PFSK-1 (cell line): ENCODE measurements at regions not wholly inside any gene's neighbourhood (a gene's known extent, or its start where the extent isn't known, plus 50 kb on each side); places are given as distances from the start of the nearest gene placed in this dataset.

Experiments used
- FOXP2 ChIP-seq: optimal IDR thresholded peaks from 2 replicates; pipeline ENCODE3; 2011; ENCODE audit warnings: borderline replicate concordance, control low read depth, inconsistent platforms; ENCODE audit not compliant: insufficient read depth; ENCODE audit errors: extremely low read length, extremely low read depth
- POLR2AphosphoS5 ChIP-seq: IDR thresholded peaks from 2 replicates; pipeline ENCODE4 v1.6.1; 2012; ENCODE audit warnings: low read depth, mild to moderate bottlenecking, control low read depth, low read length, moderate library complexity
- REST ChIP-seq, 2 experiments: IDR thresholded peaks; 2 replicates each; pipeline versions ENCODE4 v1.6.1 to v1.8.0; 2011 to 2012; ENCODE audit warnings: low read depth in 2 of 2, low read length in 2 of 2, control low read depth in 1 of 2, inconsistent platforms in 1 of 2, mild to moderate bottlenecking in 1 of 2, moderate library complexity in 1 of 2; ENCODE audit not compliant: insufficient read depth in 1 of 2
- SIN3A ChIP-seq: IDR thresholded peaks from 2 replicates; pipeline ENCODE4 v1.6.1; 2012; ENCODE audit warnings: mild to moderate bottlenecking, low read length, moderate library complexity, borderline replicate concordance; ENCODE audit not compliant: insufficient read depth
- TAF1 ChIP-seq: IDR thresholded peaks from 2 replicates; pipeline ENCODE4 v1.6.1; 2012; ENCODE audit warnings: low read length, control low read depth, borderline replicate concordance; ENCODE audit not compliant: insufficient read depth

DNA sequence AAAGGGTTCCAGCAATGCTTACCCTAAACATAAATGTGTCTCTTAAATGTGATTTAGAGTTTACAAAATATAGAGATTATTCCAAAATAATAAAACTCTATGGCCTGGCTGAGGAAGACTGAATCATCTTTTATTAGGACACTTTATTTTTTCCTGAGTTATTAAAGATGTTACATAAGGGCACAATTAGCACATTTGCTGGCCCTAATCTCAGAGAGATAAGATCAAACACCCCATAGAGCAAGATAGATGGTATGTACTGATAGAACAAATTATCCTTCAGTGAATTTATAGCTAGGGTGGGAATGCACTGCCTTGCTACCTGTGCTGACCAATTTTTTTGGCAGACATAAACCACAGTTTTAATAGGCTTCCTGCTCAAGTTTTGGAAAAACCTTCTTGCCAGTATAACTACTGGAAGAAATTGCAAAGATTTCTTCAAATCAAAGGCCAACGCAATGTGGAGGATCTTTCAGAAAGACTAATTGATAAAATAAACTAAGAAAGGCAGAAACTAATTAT is 367.1 kb upstream of the MPDZ start:
- no peak for TF ChIP-seq TAF1

- TF ChIP-seq POLR2AphosphoS5 (no peak), FOXP2 (no peak), REST (IDR thresholded peaks at IDR 0.05; ENCODE audit: insufficient read depth in 1 of 2, low read depth in 2 of 2, low read length in 2 of 2) (no peak), TAF1 (no peak)
Observed at GRCh38 chr9:13645557-13645956, 366.1 kb upstream of the MPDZ start.

DNA sequence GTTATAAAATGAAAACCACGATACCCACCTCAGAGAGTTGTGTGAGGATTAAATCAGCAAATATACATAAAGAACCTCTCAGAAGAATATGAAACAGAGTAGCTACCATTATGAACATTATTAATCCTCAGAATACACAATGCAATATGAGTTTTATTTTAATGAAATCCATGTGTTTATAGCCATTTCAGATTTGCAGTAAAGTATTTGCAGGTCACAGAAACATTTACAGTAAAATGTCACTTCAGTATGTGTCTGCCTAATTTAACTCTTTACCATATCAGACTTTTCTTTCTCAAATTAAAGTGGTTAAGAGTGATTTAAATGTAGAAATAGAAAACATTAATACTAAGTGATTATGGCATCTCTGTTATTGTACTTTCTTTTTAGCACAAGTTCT is 365.2 kb upstream of the MPDZ start:
- TF ChIP-seq FOXP2 = no peak
- no peak for TF ChIP-seq SIN3A
- TF ChIP-seq TAF1 = no peak
- no peak for TF ChIP-seq POLR2AphosphoS5
- TF ChIP-seq REST (IDR thresholded peaks at IDR 0.05; ENCODE audit: insufficient read depth in 1 of 2, low read depth in 2 of 2, low read length in 2 of 2) = no peak

DNA sequence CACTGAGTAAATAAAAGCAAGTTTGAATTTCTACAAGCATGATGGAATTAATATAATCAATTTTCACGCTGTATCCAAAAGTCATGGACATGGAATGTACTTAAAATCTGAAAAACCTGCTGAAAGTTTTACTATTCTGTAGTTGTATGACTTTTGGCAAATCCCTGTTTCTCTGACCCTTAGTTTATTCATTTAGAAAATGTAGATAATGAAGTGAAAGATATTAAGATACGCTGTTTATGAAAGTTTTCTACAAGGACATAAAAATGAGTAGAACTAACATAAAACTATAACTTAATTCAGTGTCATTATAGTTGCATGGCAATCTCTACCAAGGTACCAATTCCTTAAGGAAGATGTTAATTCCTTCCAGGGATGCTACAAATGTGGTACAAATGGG is 363.2 kb upstream of the MPDZ start:
- no peak for TF ChIP-seq FOXP2
- no peak for TF ChIP-seq SIN3A
- no peak for TF ChIP-seq TAF1
- no peak for TF ChIP-seq POLR2AphosphoS5
- TF ChIP-seq REST (IDR thresholded peaks at IDR 0.05; ENCODE audit: insufficient read depth in 1 of 2, low read depth in 2 of 2, low read length in 2 of 2) = no peak

- no peak for TF ChIP-seq SIN3A
- no peak for TF ChIP-seq POLR2AphosphoS5
- no peak for TF ChIP-seq REST (IDR thresholded peaks at IDR 0.05; ENCODE audit: insufficient read depth in 1 of 2, low read depth in 2 of 2, low read length in 2 of 2)
- no peak for TF ChIP-seq TAF1
- no peak for TF ChIP-seq FOXP2
Observed at GRCh38 chr9:13629067-13629466, 349.6 kb upstream of the MPDZ start.
